T-helper 2 cell (primary cell): ENCODE measurements at regions not wholly inside any gene's neighbourhood (a gene's known extent, or its start where the extent isn't known, plus 50 kb on each side); places are given as distances from the start of the nearest gene placed in this dataset.
"Not testable (repeated sequence)": the region's sequence is repeated elsewhere in the genome, so short reads cannot be mapped to it uniquely, and the experiment has no call there.

Experiments
- DNase-seq, 5 experiments: peaks; one replicate each; pipeline versions ENCODE4 v3.0.0 to v3.0.0-alpha.2; 2012 to 2022

- no peak for DNase-seq
Measured at GRCh38 chr13:105773241-105773640, 762.2 kb downstream of the EFNB2 start.

- DNase-seq: no peak
Measured at GRCh38 chr13:105764486-105764885, 771.0 kb downstream of the EFNB2 start.

GRCh38 chr13:105763851-105764250 is 771.6 kb downstream of the EFNB2 start:
- no peak for DNase-seq

GRCh38 chr13:105762096-105762495 is 773.4 kb downstream of the EFNB2 start:
- no peak for DNase-seq

GRCh38 chr13:105758918-105759860 is 776.3 kb downstream of the EFNB2 start:
- DNase-seq: no peak

- DNase-seq: no peak
Measured at GRCh38 chr13:105740739-105741138, 794.7 kb downstream of the EFNB2 start.

- DNase-seq: no peak
Measured at GRCh38 chr13:105737688-105738087, 797.8 kb downstream of the EFNB2 start.

GRCh38 chr13:105735281-105735680 is 800.2 kb downstream of the EFNB2 start:
- DNase-seq: no peak

- DNase-seq: no peak
Measured at GRCh38 chr13:105732806-105733529, 802.5 kb downstream of the EFNB2 start.

- no peak for DNase-seq
Measured at GRCh38 chr13:105725887-105726286, 809.6 kb downstream of the EFNB2 start.

GRCh38 chr13:105721016-105721415 is 814.4 kb downstream of the EFNB2 start:
- DNase-seq: no peak

- no peak for DNase-seq
Measured at GRCh38 chr13:105719859-105720258, 815.6 kb downstream of the EFNB2 start.

- DNase-seq: no peak
Measured at GRCh38 chr13:105709181-105709580, 826.3 kb downstream of the EFNB2 start.

GRCh38 chr13:105703843-105704242 is 831.6 kb downstream of the EFNB2 start:
- DNase-seq: no peak

GRCh38 chr13:105702441-105702840 is 833.0 kb downstream of the EFNB2 start:
- no peak for DNase-seq

GRCh38 chr13:105692769-105693168 is 842.7 kb downstream of the EFNB2 start:
- DNase-seq: no peak

- no peak for DNase-seq
Measured at GRCh38 chr13:105684216-105684615, 851.2 kb downstream of the EFNB2 start.

- no peak for DNase-seq
Measured at GRCh38 chr13:105679838-105680237, 855.6 kb downstream of the EFNB2 start.

GRCh38 chr13:105678072-105678471 is 857.4 kb downstream of the EFNB2 start:
- peak in 1 of 5 experiments; percentile 2 for DNase-seq

- no peak for DNase-seq
Measured at GRCh38 chr13:105672881-105673280, 862.6 kb downstream of the EFNB2 start.

GRCh38 chr13:105671131-105671530 is 864.3 kb downstream of the EFNB2 start:
- DNase-seq: not testable (repeated sequence)

- no peak for DNase-seq
Measured at GRCh38 chr13:105670179-105670990, 865.1 kb downstream of the EFNB2 start.

GRCh38 chr13:105665284-105665683 is 870.2 kb downstream of the EFNB2 start:
- no peak for DNase-seq
